Frontal cortex (tissue), 3 donors: ENCODE measurements at regions not wholly inside any gene's neighbourhood (a gene's known extent, or its start where the extent isn't known, plus 50 kb on each side); places are given as distances from the start of the nearest gene placed in this dataset.
"Not testable (repeated sequence)": the region's sequence is repeated elsewhere in the genome, so short reads cannot be mapped to it uniquely, and the experiment has no call there.

Source experiments
- DNase-seq, 2 donors: peaks; one replicate each; pipeline ENCODE4 v3.0.0; 2012; ENCODE audit warnings: low spot score in 2 of 2
- FAIRE-seq: peaks from 2 replicates; lab custom pipeline; 2012; peaks lifted over from hg19 to GRCh38; lab: Jason Lieb, UNC
- donor health status: control.
- donor health status: control.
- donor health status: control.

- FAIRE-seq (no peak), DNase-seq (no peak)
Measured at GRCh38 chr10:6788231-6788630, 208.2 kb upstream of the PRKCQ start.

GRCh38 chr10:6787718-6788117, 207.6 kb upstream of the PRKCQ start:
- no peak for DNase-seq
- no peak for FAIRE-seq

- no peak for DNase-seq
- FAIRE-seq, result no peak
Measured at GRCh38 chr10:6787091-6787490, 207.0 kb upstream of the PRKCQ start.

GRCh38 chr10:6786579-6787031, 206.5 kb upstream of the PRKCQ start:
- FAIRE-seq, result no peak

GRCh38 chr10:6784429-6784828, 204.4 kb upstream of the PRKCQ start:
- FAIRE-seq, DNase-seq: not testable (repeated sequence)

More at GRCh38 chr10:6786579-6787031, 206.5 kb upstream of the PRKCQ start:
- DNase-seq, result peak in 1 of 2 donors; percentile 27

GRCh38 chr10:6783471-6783870, 203.4 kb upstream of the PRKCQ start:
- DNase-seq, result no peak

GRCh38 chr10:6782378-6782777, 202.3 kb upstream of the PRKCQ start:
- DNase-seq (no peak), FAIRE-seq (no peak)

More at GRCh38 chr10:6783471-6783870, 203.4 kb upstream of the PRKCQ start:
- FAIRE-seq, result no peak

- FAIRE-seq (no peak), DNase-seq (no peak)
Measured at GRCh38 chr10:6781133-6781770, 201.2 kb upstream of the PRKCQ start.

GRCh38 chr10:6780008-6780677, 200.1 kb upstream of the PRKCQ start:
- DNase-seq (no peak), FAIRE-seq (no peak)

GRCh38 chr10:6778992-6779701, 199.1 kb upstream of the PRKCQ start:
- no peak for FAIRE-seq

GRCh38 chr10:6776170-6776569, 196.1 kb upstream of the PRKCQ start:
- no peak for FAIRE-seq

More at GRCh38 chr10:6778992-6779701, 199.1 kb upstream of the PRKCQ start:
- DNase-seq, result no peak

GRCh38 chr10:6774406-6774805, 194.3 kb upstream of the PRKCQ start:
- no peak for FAIRE-seq
- no peak for DNase-seq

More at GRCh38 chr10:6776170-6776569, 196.1 kb upstream of the PRKCQ start:
- no peak for DNase-seq

- no peak for DNase-seq
- no peak for FAIRE-seq
Measured at GRCh38 chr10:6771331-6771730, 191.3 kb upstream of the PRKCQ start.

GRCh38 chr10:6770846-6771245, 190.8 kb upstream of the PRKCQ start:
- FAIRE-seq (no peak), DNase-seq (no peak)

GRCh38 chr10:6769704-6770417, 189.8 kb upstream of the PRKCQ start:
- FAIRE-seq (no peak), DNase-seq (no peak)

GRCh38 chr10:6766131-6766801, 186.2 kb upstream of the PRKCQ start:
- FAIRE-seq (no peak), DNase-seq (no peak)

- DNase-seq (no peak), FAIRE-seq (no peak)
Measured at GRCh38 chr10:6763423-6763822, 183.3 kb upstream of the PRKCQ start.

- no peak for FAIRE-seq
Measured at GRCh38 chr10:6763001-6763400, 182.9 kb upstream of the PRKCQ start.

GRCh38 chr10:6759961-6760360, 179.9 kb upstream of the PRKCQ start:
- FAIRE-seq (no peak), DNase-seq (no peak)

More at GRCh38 chr10:6763001-6763400, 182.9 kb upstream of the PRKCQ start:
- DNase-seq, result no peak

- DNase-seq (no peak), FAIRE-seq (no peak)
Measured at GRCh38 chr10:6757158-6757557, 177.1 kb upstream of the PRKCQ start.
